ENCODE measurements at regions not wholly inside any gene's neighbourhood (a gene's known extent, or its start where the extent isn't known, plus 50 kb on each side); places are given as distances from the start of the nearest gene placed in this dataset.
A peak's percentile ranks its signal among the peaks of the same experiment; 100 is the strongest.

DNA sequence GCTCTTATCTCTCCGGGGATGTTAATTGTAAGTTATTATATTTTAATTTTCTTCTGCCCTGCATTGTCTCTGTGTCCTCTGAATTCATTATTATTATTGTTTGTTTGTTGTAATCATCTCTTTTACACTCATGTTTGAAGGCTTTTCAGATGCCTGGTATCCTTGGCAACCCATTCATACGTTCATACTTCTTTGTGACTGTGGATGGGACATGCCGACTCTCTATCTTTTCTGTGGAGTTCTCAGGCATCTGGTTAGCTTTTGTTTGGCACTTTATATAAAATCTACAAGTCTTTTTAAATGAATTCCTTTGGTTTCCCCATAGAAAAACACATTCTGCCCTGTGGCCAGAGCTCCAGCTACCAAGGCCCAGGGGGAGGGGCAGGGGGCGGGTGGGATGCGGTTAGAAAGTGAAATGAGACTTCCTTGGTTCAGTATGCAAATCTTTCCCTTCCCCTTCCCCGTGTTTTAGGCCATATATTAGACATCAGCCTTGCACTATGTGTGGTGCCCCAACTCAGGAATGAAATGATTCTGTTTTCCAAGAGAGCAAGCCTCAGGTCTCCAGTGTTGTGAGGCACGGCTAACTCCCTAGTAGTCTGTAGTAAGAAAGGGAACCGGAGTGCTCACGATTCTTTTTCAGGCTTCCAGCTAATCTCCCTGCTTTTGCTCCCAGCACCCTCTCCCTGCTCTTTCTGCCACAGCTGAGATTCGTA lies 79.2 kb downstream of the SST start:
- CTCF ChIA-PET = no interaction called here
- no peak for DNase-seq
- Mint-ChIP-seq H3K4me1 (no peaks in the 10 kb centered on the region), H3K27ac (no peak overlapping the region), H3K27me3 (peaks cover 16 to 76% of the 10 kb centered on the region in 2 donors), H3K9me3 (peaks cover 0 to 2% (median 0%) of the 10 kb centered on the region in 5 donors), H3K4me3 (no peak overlapping the region), H3K36me3 (no peaks in the 10 kb centered on the region)
- Histone ChIP-seq H3K27ac (ENCODE audit: low read depth, low read length) (no peak overlapping the region), H3K36me3 (ENCODE audit: insufficient read depth, low read length) (no peaks in the 10 kb centered on the region), H3K9me3 (ENCODE audit: low read length) (no peaks in the 10 kb centered on the region), H3K27me3 (ENCODE audit: insufficient read depth, low read length, poor library complexity, severe bottlenecking) (peaks cover 6% of the 10 kb centered on the region), H3K4me3 (ENCODE audit: low read length) (no peak overlapping the region), H3K4me1 (ENCODE audit: insufficient read depth, low read length) (no peaks in the 10 kb centered on the region)
- POLR2A ChIA-PET = no interaction called here

DNA sequence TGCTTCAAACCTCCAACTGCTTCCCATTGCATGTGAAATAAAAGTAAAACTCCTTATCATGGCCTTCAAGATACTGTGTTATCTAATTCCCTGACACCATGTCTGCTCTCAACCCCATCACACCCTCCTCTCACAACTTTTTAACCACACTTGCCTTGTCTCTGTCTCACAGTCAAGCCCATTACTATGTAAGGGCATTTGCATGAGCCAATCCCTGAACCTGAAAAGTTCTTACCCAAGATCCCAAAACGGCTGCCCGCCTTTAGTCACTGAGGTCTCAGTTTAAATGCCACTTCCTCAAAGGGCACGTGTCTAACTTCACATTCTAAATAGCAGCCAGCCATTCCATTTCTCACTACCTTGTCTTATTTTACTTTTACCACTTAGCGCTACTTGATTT lies 83.1 kb downstream of the SST start:
- POLR2A ChIA-PET = no interaction called here

DNA sequence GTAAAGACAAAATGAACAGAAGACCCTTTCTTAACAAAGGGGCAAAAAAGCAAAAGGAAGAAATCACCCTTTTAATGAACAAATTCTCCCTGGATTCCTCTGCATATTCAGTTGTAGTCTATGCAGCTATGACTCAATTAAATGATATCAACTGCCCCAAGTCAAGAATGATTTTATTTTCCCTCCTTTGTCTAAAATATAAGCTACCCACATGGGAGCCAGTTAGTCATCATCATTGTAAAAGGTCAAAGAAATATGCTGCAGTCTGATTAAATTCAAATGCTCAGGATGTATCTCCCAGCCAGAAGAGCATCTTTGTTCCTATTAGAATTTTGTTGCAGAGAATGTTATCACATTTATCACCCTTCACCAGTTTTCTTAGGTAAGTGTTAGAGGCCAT lies 84.0 kb downstream of the SST start:
- H3K4me1 ChIP-seq (ENCODE audit: insufficient read depth, low read length) = no peaks in the 10 kb centered on the region
- no peaks in the 10 kb centered on the region for H3K36me3 ChIP-seq (ENCODE audit: insufficient read depth, low read length)
- ChIA-PET POLR2A (no interaction called here), CTCF (no interaction called here)
- H3K27me3 ChIP-seq (ENCODE audit: insufficient read depth, low read length, poor library complexity, severe bottlenecking) = no peaks in the 10 kb centered on the region
- Mint-ChIP-seq H3K36me3 (no peaks in the 10 kb centered on the region), H3K4me3 (no peak overlapping the region), H3K4me1 (no peaks in the 10 kb centered on the region), H3K27ac (no peak overlapping the region), H3K27me3 (peaks cover 11 to 69% of the 10 kb centered on the region in 2 donors), H3K9me3 (peaks cover 0 to 2% (median 0%) of the 10 kb centered on the region in 5 donors)
- DNase-seq = no peak
- no peak overlapping the region for H3K4me3 ChIP-seq (ENCODE audit: low read length)
- H3K27ac ChIP-seq (ENCODE audit: low read depth, low read length) = no peak overlapping the region
- H3K9me3 ChIP-seq (ENCODE audit: low read length) = no peaks in the 10 kb centered on the region

More for the DNA sequence above, 83.1 kb downstream of the SST start:
- no peak for DNase-seq
- peak overlapping the region in 1 of 8 donors; percentile 5 for H3K27ac Mint-ChIP-seq
- Histone ChIP-seq H3K9me3 (ENCODE audit: low read length) (no peaks in the 10 kb centered on the region), H3K36me3 (ENCODE audit: insufficient read depth, low read length) (no peaks in the 10 kb centered on the region), H3K4me1 (ENCODE audit: insufficient read depth, low read length) (no peaks in the 10 kb centered on the region), H3K27ac (ENCODE audit: low read depth, low read length) (no peak overlapping the region), H3K27me3 (ENCODE audit: insufficient read depth, low read length, poor library complexity, severe bottlenecking) (no peaks in the 10 kb centered on the region), H3K4me3 (ENCODE audit: low read length) (no peak overlapping the region)
- H3K9me3 Mint-ChIP-seq = peaks cover 0 to 2% (median 0%) of the 10 kb centered on the region in 5 donors
- CTCF ChIA-PET = no interaction called here
- H3K4me1 Mint-ChIP-seq = no peaks in the 10 kb centered on the region
- peaks cover 10 to 71% of the 10 kb centered on the region in 2 donors for H3K27me3 Mint-ChIP-seq
- no peaks in the 10 kb centered on the region for H3K36me3 Mint-ChIP-seq
- no peak overlapping the region for H3K4me3 Mint-ChIP-seq

- Mint-ChIP-seq H3K27ac (no peak overlapping the region), H3K27me3 (peaks cover 5 to 45% of the 10 kb centered on the region in 2 donors), H3K4me1 (no peaks in the 10 kb centered on the region), H3K4me3 (no peak overlapping the region), H3K9me3 (no peaks in the 10 kb centered on the region), H3K36me3 (no peaks in the 10 kb centered on the region)
- Histone ChIP-seq H3K36me3 (ENCODE audit: insufficient read depth, low read length) (no peaks in the 10 kb centered on the region), H3K27me3 (ENCODE audit: insufficient read depth, low read length, poor library complexity, severe bottlenecking) (no peaks in the 10 kb centered on the region), H3K9me3 (ENCODE audit: low read length) (no peaks in the 10 kb centered on the region), H3K27ac (ENCODE audit: low read depth, low read length) (no peak overlapping the region), H3K4me3 (ENCODE audit: low read length) (no peak overlapping the region), H3K4me1 (ENCODE audit: insufficient read depth, low read length) (no peaks in the 10 kb centered on the region)
- POLR2A ChIA-PET = no interaction called here
- CTCF ChIA-PET = no interaction called here
- DNase-seq = no peak
Observed at GRCh38 chr3:187572441-187572840, 97.8 kb downstream of the SST start.

GRCh38 chr3:187571701-187572100 lies 98.5 kb downstream of the SST start:
- no peak overlapping the region for H3K27ac ChIP-seq (ENCODE audit: low read depth, low read length)
- Mint-ChIP-seq H3K36me3 (no peaks in the 10 kb centered on the region), H3K4me1 (no peaks in the 10 kb centered on the region), H3K27me3 (peaks cover 5 to 44% of the 10 kb centered on the region in 2 donors), H3K9me3 (no peaks in the 10 kb centered on the region), H3K4me3 (no peak overlapping the region), H3K27ac (no peak overlapping the region)
- H3K27me3 ChIP-seq (ENCODE audit: insufficient read depth, low read length, poor library complexity, severe bottlenecking) = no peaks in the 10 kb centered on the region
- POLR2A ChIA-PET = no interaction called here
- no peaks in the 10 kb centered on the region for H3K36me3 ChIP-seq (ENCODE audit: insufficient read depth, low read length)
- no peak for DNase-seq
- H3K9me3 ChIP-seq (ENCODE audit: low read length) = no peaks in the 10 kb centered on the region
- H3K4me3 ChIP-seq (ENCODE audit: low read length) = no peak overlapping the region
- CTCF ChIA-PET = interaction anchor here (0.6 kb wide), 1 partner anchor 253 kb away, joined by 3 read pairs; no protein-coding TSS in a partner anchor
- no peaks in the 10 kb centered on the region for H3K4me1 ChIP-seq (ENCODE audit: insufficient read depth, low read length)

- Histone ChIP-seq H3K4me1 (ENCODE audit: insufficient read depth, low read length) (no peaks in the 10 kb centered on the region), H3K27ac (ENCODE audit: low read depth, low read length) (no peak overlapping the region), H3K27me3 (ENCODE audit: insufficient read depth, low read length, poor library complexity, severe bottlenecking) (no peaks in the 10 kb centered on the region), H3K4me3 (ENCODE audit: low read length) (no peak overlapping the region), H3K36me3 (ENCODE audit: insufficient read depth, low read length) (no peaks in the 10 kb centered on the region), H3K9me3 (ENCODE audit: low read length) (no peaks in the 10 kb centered on the region)
- H3K27me3 Mint-ChIP-seq = peaks cover 4 to 40% of the 10 kb centered on the region in 2 donors
- no peaks in the 10 kb centered on the region for H3K36me3 Mint-ChIP-seq
- H3K9me3 Mint-ChIP-seq = no peaks in the 10 kb centered on the region
- ChIA-PET POLR2A (no interaction called here), CTCF (no interaction called here)
- no peak overlapping the region for H3K4me3 Mint-ChIP-seq
- H3K4me1 Mint-ChIP-seq = no peaks in the 10 kb centered on the region
- no peak overlapping the region for H3K27ac Mint-ChIP-seq
- no peak for DNase-seq
Observed at GRCh38 chr3:187570776-187571175, 99.4 kb downstream of the SST start.

GRCh38 chr3:187568171-187568570 lies 102.0 kb downstream of the SST start:
- Mint-ChIP-seq H3K27ac (no peak overlapping the region), H3K4me1 (no peaks in the 10 kb centered on the region), H3K9me3 (no peaks in the 10 kb centered on the region), H3K4me3 (no peak overlapping the region), H3K36me3 (no peaks in the 10 kb centered on the region), H3K27me3 (peaks cover 9 to 41% of the 10 kb centered on the region in 2 donors)
- ChIA-PET CTCF (no interaction called here), POLR2A (no interaction called here)
- Histone ChIP-seq H3K4me3 (ENCODE audit: low read length) (no peak overlapping the region), H3K4me1 (ENCODE audit: insufficient read depth, low read length) (no peaks in the 10 kb centered on the region), H3K9me3 (ENCODE audit: low read length) (no peaks in the 10 kb centered on the region), H3K27me3 (ENCODE audit: insufficient read depth, low read length, poor library complexity, severe bottlenecking) (no peaks in the 10 kb centered on the region), H3K36me3 (ENCODE audit: insufficient read depth, low read length) (no peaks in the 10 kb centered on the region), H3K27ac (ENCODE audit: low read depth, low read length) (no peak overlapping the region)
- no peak for DNase-seq

- no peaks in the 10 kb centered on the region for H3K4me1 Mint-ChIP-seq
Observed at GRCh38 chr3:187567661-187568121, 102.5 kb downstream of the SST start.

More at GRCh38 chr3:187567661-187568121, 102.5 kb downstream of the SST start:
- no peaks in the 10 kb centered on the region for H3K36me3 Mint-ChIP-seq
- ChIA-PET CTCF (no interaction called here), POLR2A (no interaction called here)
- no peak overlapping the region for H3K4me3 Mint-ChIP-seq
- no peak overlapping the region for H3K27ac Mint-ChIP-seq
- H3K27me3 Mint-ChIP-seq = peaks cover 9 to 41% of the 10 kb centered on the region in 2 donors
- H3K4me1 ChIP-seq (ENCODE audit: insufficient read depth, low read length) = no peaks in the 10 kb centered on the region
- no peaks in the 10 kb centered on the region for H3K36me3 ChIP-seq (ENCODE audit: insufficient read depth, low read length)
- no peaks in the 10 kb centered on the region for H3K9me3 Mint-ChIP-seq
- no peak overlapping the region for H3K4me3 ChIP-seq (ENCODE audit: low read length)
- H3K27ac ChIP-seq (ENCODE audit: low read depth, low read length) = no peak overlapping the region
- no peaks in the 10 kb centered on the region for H3K27me3 ChIP-seq (ENCODE audit: insufficient read depth, low read length, poor library complexity, severe bottlenecking)
- H3K9me3 ChIP-seq (ENCODE audit: low read length) = no peaks in the 10 kb centered on the region
- no peak for DNase-seq

Measured in CD8-positive, alpha-beta memory T cell (primary cell).